Activated T-helper 1 cell treated with Interleukin-2 at 50 U/mL for 16 hours (primary cell): ENCODE measurements at regions not wholly inside any gene's neighbourhood (a gene's known extent, or its start where the extent isn't known, plus 50 kb on each side); places are given as distances from the start of the nearest gene placed in this dataset.
"Not testable (repeated sequence)": the region's sequence is repeated elsewhere in the genome, so short reads cannot be mapped to it uniquely, and the experiment has no call there.

Experiments used
- DNase-seq: peaks from one replicate; pipeline ENCODE4 v3.0.0-alpha.2; 2020; ENCODE audit warnings: low read depth

- DNase-seq: no peak
Observed at GRCh38 chr12:92987362-92987761, 58.3 kb upstream of the EEA1 start.

- DNase-seq: no peak
Observed at GRCh38 chr12:92987846-92988621, 58.9 kb upstream of the EEA1 start.

GRCh38 chr12:92988622-92989130 lies 59.6 kb upstream of the EEA1 start:
- DNase-seq: no peak

GRCh38 chr12:92989715-92990484 lies 60.8 kb upstream of the EEA1 start:
- DNase-seq: no peak

- no peak for DNase-seq
Observed at GRCh38 chr12:92991134-92991533, 62.0 kb upstream of the EEA1 start.

- no peak for DNase-seq
Observed at GRCh38 chr12:92992041-92992440, 62.9 kb upstream of the EEA1 start.

GRCh38 chr12:92993259-92993658 lies 64.2 kb upstream of the EEA1 start:
- no peak for DNase-seq

GRCh38 chr12:92995258-92995903 lies 66.3 kb upstream of the EEA1 start:
- no peak for DNase-seq

- DNase-seq: no peak
Observed at GRCh38 chr12:93000026-93000425, 70.9 kb upstream of the EEA1 start.

- DNase-seq: no peak
Observed at GRCh38 chr12:93001407-93001806, 72.3 kb upstream of the EEA1 start.

- DNase-seq: no peak
Observed at GRCh38 chr12:93002293-93003054, 73.4 kb upstream of the EEA1 start.

- DNase-seq: no peak
Observed at GRCh38 chr12:93003531-93004239, 74.6 kb upstream of the EEA1 start.

- no peak for DNase-seq
Observed at GRCh38 chr12:93005928-93006392, 76.9 kb upstream of the EEA1 start.

GRCh38 chr12:93006471-93007208 lies 77.5 kb upstream of the EEA1 start:
- no peak for DNase-seq

GRCh38 chr12:93007544-93007943 lies 78.4 kb upstream of the EEA1 start:
- DNase-seq: no peak

- DNase-seq: no peak
Observed at GRCh38 chr12:93008044-93008778, 79.1 kb upstream of the EEA1 start.

- DNase-seq: not testable (repeated sequence)
Observed at GRCh38 chr12:93008880-93009279, 79.8 kb upstream of the EEA1 start.

GRCh38 chr12:93009533-93009932 lies 80.4 kb upstream of the EEA1 start:
- DNase-seq: no peak

GRCh38 chr12:93010461-93010860 lies 81.4 kb upstream of the EEA1 start:
- DNase-seq: no peak

GRCh38 chr12:93011100-93011499 lies 82.0 kb upstream of the EEA1 start:
- no peak for DNase-seq
